Body of pancreas (tissue), 4 donors: ENCODE measurements at regions not wholly inside any gene's neighbourhood (a gene's known extent, or its start where the extent isn't known, plus 50 kb on each side); places are given as distances from the start of the nearest gene placed in this dataset.

Experiments used
- ATAC-seq: fragments of 150-250 bp; one replicate; pipeline ENCODE4 v1.9.1; 2016
- DNase-seq, 4 donors: peaks; one replicate each; pipeline ENCODE4 v3.0.0-alpha.2; 2019
- H3K27ac ChIP-seq, 4 donors: fragments of 200-600 bp; sonication (generic); 1 replicate in 3 of 4; 2 replicates in 1 of 4; pipeline versions ENCODE4 v1.5.1 to v1.6.1; 2016 to 2019; ENCODE audit warnings: mild to moderate bottlenecking in 1 of 4, mixed read lengths in 1 of 4, moderate library complexity in 1 of 4
- H3K27me3 ChIP-seq, 2 donors: fragments of 200-600 bp; sonication (generic); one replicate each; pipeline ENCODE4 v1.6.0; 2016; ENCODE audit warnings: mild to moderate bottlenecking in 1 of 2
- H3K36me3 ChIP-seq, 2 donors: fragments of 200-600 bp; sonication (generic); replicated peaks in 1 of 2; 2 replicates each; pipeline ENCODE4 v1.5.1; 2016; ENCODE audit warnings: low read depth in 2 of 2; ENCODE audit not compliant: insufficient read depth in 1 of 2
- H3K4me1 ChIP-seq: fragments of 200-600 bp; sonication (generic); one replicate; pipeline ENCODE4 v1.6.0; 2016
- H3K4me3 ChIP-seq, 2 donors: fragments of 200-600 bp; sonication (generic); 1 replicate in 1 of 2; 2 replicates in 1 of 2; pipeline ENCODE4 v1.5.1; 2016 to 2019
- H3K9me3 ChIP-seq, 3 donors: fragments of 200-600 bp; sonication (generic); 1 replicate in 2 of 3; 2 replicates in 1 of 3; pipeline ENCODE4 v1.5.1; 2016
- CTCF ChIP-seq, 7 experiments: fragments of 450-650 bp in 4 of 7; fragments of 200-600 bp in 3 of 7; sonication (generic) in 3 of 7; IDR thresholded peaks; one replicate each; pipeline ENCODE4 v1.5.1; 2016 to 2019; ENCODE audit warnings: antibody characterized with exemption in 7 of 7
- POLR2A ChIP-seq, 3 donors: fragments of 450-650 bp; IDR thresholded peaks; one replicate each; pipeline ENCODE4 v1.6.1; 2016; ENCODE audit warnings: antibody characterized with exemption in 3 of 3, mild to moderate bottlenecking in 2 of 3
- WGBS, 2 donors: methylation state at CpG; one replicate each; pipeline ENCODE4 v1.1.5; 2017; 5-methylcytosine and 5-hydroxymethylcytosine counted together
- intact Hi-C: fragments of 100-400 bp; cut with DNase I; formaldehyde crosslinking; loops from one replicate; pipeline ENCODE4 v1.15.1; 2023

GRCh38 chr3:56887402-56888025, 85.8 kb upstream of the ARHGEF3 start:
- 33 to 38% methylated on average over 2 of the region's 2 CpGs for WGBS, 2 donors
- no peaks in the 10 kb centered on the region for H3K9me3 ChIP-seq
- H3K36me3 ChIP-seq = no peaks in the 10 kb centered on the region
- intact Hi-C loops = no loop called here
- H3K27ac ChIP-seq = no peak overlapping the region
- TF ChIP-seq CTCF (IDR thresholded peaks at IDR 0.05) (no peak), POLR2A (IDR thresholded peaks at IDR 0.05) (no peak)
- DNase-seq = no peak
- H3K4me1 ChIP-seq = no peaks in the 10 kb centered on the region
- H3K4me3 ChIP-seq = no peak overlapping the region
- H3K27me3 ChIP-seq = no peaks in the 10 kb centered on the region
- ATAC-seq = no peak

- H3K27ac ChIP-seq = no peak overlapping the region
- no peak for TF ChIP-seq CTCF (IDR thresholded peaks at IDR 0.05)
- no peak for TF ChIP-seq POLR2A (IDR thresholded peaks at IDR 0.05)
Measured at GRCh38 chr3:56886314-56886713, 84.6 kb upstream of the ARHGEF3 start.

GRCh38 chr3:56885879-56886278, 84.1 kb upstream of the ARHGEF3 start:
- WGBS, 2 donors = 73 to 87% methylated on average over 2 of the region's 2 CpGs

More at GRCh38 chr3:56886314-56886713, 84.6 kb upstream of the ARHGEF3 start:
- intact Hi-C loops = no loop called here
- H3K9me3 ChIP-seq = no peaks in the 10 kb centered on the region
- H3K27me3 ChIP-seq = no peaks in the 10 kb centered on the region
- no peaks in the 10 kb centered on the region for H3K4me1 ChIP-seq
- no peak overlapping the region for H3K4me3 ChIP-seq
- WGBS, 2 donors = 62 to 72% methylated on average over 6 of the region's 6 CpGs
- ATAC-seq = no peak
- no peak for DNase-seq
- no peaks in the 10 kb centered on the region for H3K36me3 ChIP-seq

GRCh38 chr3:56885453-56885852, 83.7 kb upstream of the ARHGEF3 start:
- no peak for DNase-seq
- no peaks in the 10 kb centered on the region for H3K4me1 ChIP-seq
- intact Hi-C loops = no loop called here
- ATAC-seq = no peak
- H3K9me3 ChIP-seq = no peaks in the 10 kb centered on the region
- no peak overlapping the region for H3K27ac ChIP-seq
- H3K27me3 ChIP-seq = no peaks in the 10 kb centered on the region
- no peak overlapping the region for H3K4me3 ChIP-seq
- H3K36me3 ChIP-seq = no peaks in the 10 kb centered on the region
- TF ChIP-seq CTCF (IDR thresholded peaks at IDR 0.05) (no peak), POLR2A (IDR thresholded peaks at IDR 0.05) (no peak)

More at GRCh38 chr3:56885879-56886278, 84.1 kb upstream of the ARHGEF3 start:
- no peak for TF ChIP-seq CTCF (IDR thresholded peaks at IDR 0.05)
- TF ChIP-seq POLR2A (IDR thresholded peaks at IDR 0.05) = no peak
- DNase-seq (no peak), ATAC-seq (no peak)
- no peak overlapping the region for H3K27ac ChIP-seq
- H3K9me3 ChIP-seq = no peaks in the 10 kb centered on the region
- H3K4me3 ChIP-seq = no peak overlapping the region
- H3K27me3 ChIP-seq = no peaks in the 10 kb centered on the region
- H3K4me1 ChIP-seq = no peaks in the 10 kb centered on the region
- H3K36me3 ChIP-seq = no peaks in the 10 kb centered on the region
- intact Hi-C loops = no loop called here

- no peaks in the 10 kb centered on the region for H3K36me3 ChIP-seq
- DNase-seq (no peak), ATAC-seq (no peak)
- intact Hi-C loops = no loop called here
- no peaks in the 10 kb centered on the region for H3K27me3 ChIP-seq
- H3K9me3 ChIP-seq = no peaks in the 10 kb centered on the region
- no peak overlapping the region for H3K27ac ChIP-seq
- WGBS, 2 donors = 56% methylated on average over 7 of the region's 7 CpGs
- no peaks in the 10 kb centered on the region for H3K4me1 ChIP-seq
- TF ChIP-seq CTCF (IDR thresholded peaks at IDR 0.05) = no peak
- no peak for TF ChIP-seq POLR2A (IDR thresholded peaks at IDR 0.05)
- no peak overlapping the region for H3K4me3 ChIP-seq
Measured at GRCh38 chr3:56884387-56884786, 82.6 kb upstream of the ARHGEF3 start.
